ENCODE measurements at regions not wholly inside any gene's neighbourhood (a gene's known extent, or its start where the extent isn't known, plus 50 kb on each side); places are given as distances from the start of the nearest gene placed in this dataset.

GRCh38 chr3:118487734-118488133 lies 546.9 kb downstream of the IGSF11 start:
- TF ChIP-seq GATA2 (IDR thresholded peaks at IDR 0.05; ENCODE audit: low read depth, low read length): peak; percentile 52; the same call in 1 of the 2 replicates
- no peak; the same call in 1 of the 2 replicates for TF ChIP-seq GATA3 (IDR thresholded peaks at IDR 0.05; ENCODE audit: low read depth, low read length)

- TF ChIP-seq GATA3 (IDR thresholded peaks at IDR 0.05; ENCODE audit: low read depth, low read length) (no peak), GATA2 (IDR thresholded peaks at IDR 0.05; ENCODE audit: low read depth, low read length) (no peak)
Measured at GRCh38 chr3:118488732-118489131, 545.9 kb downstream of the IGSF11 start.

- TF ChIP-seq GATA2 (IDR thresholded peaks at IDR 0.05; ENCODE audit: low read depth, low read length) (no peak), GATA3 (IDR thresholded peaks at IDR 0.05; ENCODE audit: low read depth, low read length) (no peak)
Measured at GRCh38 chr3:118495206-118495605, 539.4 kb downstream of the IGSF11 start.

- TF ChIP-seq GATA3 (IDR thresholded peaks at IDR 0.05; ENCODE audit: low read depth, low read length) (no peak), GATA2 (IDR thresholded peaks at IDR 0.05; ENCODE audit: low read depth, low read length) (no peak)
Measured at GRCh38 chr3:118497274-118497673, 537.4 kb downstream of the IGSF11 start.

- TF ChIP-seq GATA3 (IDR thresholded peaks at IDR 0.05; ENCODE audit: low read depth, low read length): no peak
- TF ChIP-seq GATA2 (IDR thresholded peaks at IDR 0.05; ENCODE audit: low read depth, low read length): peak; percentile 66
Measured at GRCh38 chr3:118501152-118501551, 533.5 kb downstream of the IGSF11 start.

- TF ChIP-seq GATA3 (IDR thresholded peaks at IDR 0.05; ENCODE audit: low read depth, low read length): no peak
- TF ChIP-seq GATA2 (IDR thresholded peaks at IDR 0.05; ENCODE audit: low read depth, low read length): no peak
Measured at GRCh38 chr3:118504906-118505305, 529.7 kb downstream of the IGSF11 start.

- no peak for TF ChIP-seq GATA2 (IDR thresholded peaks at IDR 0.05; ENCODE audit: low read depth, low read length)
- TF ChIP-seq GATA3 (IDR thresholded peaks at IDR 0.05; ENCODE audit: low read depth, low read length): no peak
Measured at GRCh38 chr3:118505784-118506183, 528.9 kb downstream of the IGSF11 start.

- no peak for TF ChIP-seq GATA2 (IDR thresholded peaks at IDR 0.05; ENCODE audit: low read depth, low read length)
- no peak for TF ChIP-seq GATA3 (IDR thresholded peaks at IDR 0.05; ENCODE audit: low read depth, low read length)
Measured at GRCh38 chr3:118511402-118511801, 523.2 kb downstream of the IGSF11 start.

- no peak for TF ChIP-seq GATA2 (IDR thresholded peaks at IDR 0.05; ENCODE audit: low read depth, low read length)
- TF ChIP-seq GATA3 (IDR thresholded peaks at IDR 0.05; ENCODE audit: low read depth, low read length): no peak
Measured at GRCh38 chr3:118512301-118512700, 522.3 kb downstream of the IGSF11 start.

- TF ChIP-seq GATA3 (IDR thresholded peaks at IDR 0.05; ENCODE audit: low read depth, low read length): no peak
Measured at GRCh38 chr3:118525077-118525476, 509.6 kb downstream of the IGSF11 start.

GRCh38 chr3:118526758-118527513 lies 507.7 kb downstream of the IGSF11 start:
- TF ChIP-seq GATA3 (IDR thresholded peaks at IDR 0.05; ENCODE audit: low read depth, low read length) (no peak), GATA2 (IDR thresholded peaks at IDR 0.05; ENCODE audit: low read depth, low read length) (no peak)

GRCh38 chr3:118527514-118528044 lies 507.1 kb downstream of the IGSF11 start:
- no peak for TF ChIP-seq GATA3 (IDR thresholded peaks at IDR 0.05; ENCODE audit: low read depth, low read length)
- no peak for TF ChIP-seq GATA2 (IDR thresholded peaks at IDR 0.05; ENCODE audit: low read depth, low read length)

- no peak for TF ChIP-seq GATA3 (IDR thresholded peaks at IDR 0.05; ENCODE audit: low read depth, low read length)
- no peak for TF ChIP-seq GATA2 (IDR thresholded peaks at IDR 0.05; ENCODE audit: low read depth, low read length)
Measured at GRCh38 chr3:118529554-118529953, 505.1 kb downstream of the IGSF11 start.

- TF ChIP-seq GATA3 (IDR thresholded peaks at IDR 0.05; ENCODE audit: low read depth, low read length): no peak
- no peak for TF ChIP-seq GATA2 (IDR thresholded peaks at IDR 0.05; ENCODE audit: low read depth, low read length)
Measured at GRCh38 chr3:118530350-118530922, 504.2 kb downstream of the IGSF11 start.

GRCh38 chr3:118531816-118532215 lies 502.8 kb downstream of the IGSF11 start:
- TF ChIP-seq GATA2 (IDR thresholded peaks at IDR 0.05; ENCODE audit: low read depth, low read length) (no peak), GATA3 (IDR thresholded peaks at IDR 0.05; ENCODE audit: low read depth, low read length) (no peak)
